ENCODE measurements at regions not wholly inside any gene's neighbourhood (a gene's known extent, or its start where the extent isn't known, plus 50 kb on each side); places are given as distances from the start of the nearest gene placed in this dataset.

GRCh38 chr4:132540268-132540667 is 608.8 kb upstream of the PCDH10 start:
- no peak for TF ChIP-seq CTCF (IDR thresholded peaks at IDR 0.05)
- TF ChIP-seq POLR2A (IDR thresholded peaks at IDR 0.05) = no peak

Measured in prostate gland (tissue), 2 donors.